Epithelial cell of esophagus (primary cell): ENCODE measurements at regions not wholly inside any gene's neighbourhood (a gene's known extent, or its start where the extent isn't known, plus 50 kb on each side); places are given as distances from the start of the nearest gene placed in this dataset.
A peak's percentile ranks its signal among the peaks of the same experiment; 100 is the strongest.
"Not testable (repeated sequence)": the region's sequence is repeated elsewhere in the genome, so short reads cannot be mapped to it uniquely, and the experiment has no call there.

Experiments
- DNase-seq: peaks from one replicate; pipeline ENCODE4 v3.0.0; 2010; ENCODE audit warnings: low read depth
- H3K4me3 ChIP-seq: 2 replicates; pipeline ENCODE4 v1.5.1; 2011; ENCODE audit warnings: mild to moderate bottlenecking, low read length, control low read depth
- TF ChIP-seq, protein P1 (sequence below): IDR thresholded peaks from 2 replicates; pipeline ENCODE4 v1.5.1; 2011; ENCODE audit warnings: low read depth, mild to moderate bottlenecking, low read length, control low read depth, inconsistent platforms; ENCODE audit not compliant: insufficient read depth; ENCODE audit errors: missing control alignments

DNA sequence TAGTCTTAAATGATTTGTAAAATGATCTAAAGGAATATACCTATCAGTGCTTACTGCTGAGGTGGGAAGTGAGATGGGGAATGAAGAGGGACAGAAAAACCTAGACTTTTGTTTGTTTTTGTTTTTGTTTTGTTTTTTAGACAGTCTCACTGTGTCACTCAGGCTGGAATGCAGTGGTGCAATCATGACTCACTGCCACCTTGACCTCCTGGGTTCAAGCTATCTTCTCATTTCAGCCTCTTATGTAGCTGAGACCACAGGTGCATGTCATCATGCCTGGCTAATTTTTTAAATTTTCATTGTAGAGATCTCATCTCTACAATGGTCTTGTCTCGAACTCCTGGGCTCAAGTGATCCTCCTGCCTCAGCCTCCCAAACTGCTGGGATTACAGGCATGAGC is 116.4 kb upstream of the SEM1 start:
- DNase-seq: peak; percentile 22

DNA sequence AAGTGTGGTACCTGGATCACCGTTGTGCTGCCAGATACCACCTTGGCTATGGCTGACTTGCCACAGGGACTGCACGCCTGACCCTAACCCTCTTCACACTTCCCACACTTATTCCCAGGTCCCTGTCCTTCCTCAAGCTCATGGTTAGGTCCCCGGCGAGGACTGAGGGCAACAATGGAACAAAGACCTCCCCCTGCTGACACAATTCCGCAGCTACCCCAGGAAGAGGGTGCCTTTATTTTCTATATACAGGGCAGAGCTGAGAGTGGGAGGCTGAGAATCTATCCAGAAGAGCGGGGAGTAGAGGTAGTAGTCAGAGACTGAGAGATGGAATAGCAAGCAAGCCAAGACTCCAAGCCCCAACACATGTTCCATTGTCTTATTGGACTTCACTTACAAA is 118.1 kb upstream of the SEM1 start:
- TF ChIP-seq, protein P1, sequence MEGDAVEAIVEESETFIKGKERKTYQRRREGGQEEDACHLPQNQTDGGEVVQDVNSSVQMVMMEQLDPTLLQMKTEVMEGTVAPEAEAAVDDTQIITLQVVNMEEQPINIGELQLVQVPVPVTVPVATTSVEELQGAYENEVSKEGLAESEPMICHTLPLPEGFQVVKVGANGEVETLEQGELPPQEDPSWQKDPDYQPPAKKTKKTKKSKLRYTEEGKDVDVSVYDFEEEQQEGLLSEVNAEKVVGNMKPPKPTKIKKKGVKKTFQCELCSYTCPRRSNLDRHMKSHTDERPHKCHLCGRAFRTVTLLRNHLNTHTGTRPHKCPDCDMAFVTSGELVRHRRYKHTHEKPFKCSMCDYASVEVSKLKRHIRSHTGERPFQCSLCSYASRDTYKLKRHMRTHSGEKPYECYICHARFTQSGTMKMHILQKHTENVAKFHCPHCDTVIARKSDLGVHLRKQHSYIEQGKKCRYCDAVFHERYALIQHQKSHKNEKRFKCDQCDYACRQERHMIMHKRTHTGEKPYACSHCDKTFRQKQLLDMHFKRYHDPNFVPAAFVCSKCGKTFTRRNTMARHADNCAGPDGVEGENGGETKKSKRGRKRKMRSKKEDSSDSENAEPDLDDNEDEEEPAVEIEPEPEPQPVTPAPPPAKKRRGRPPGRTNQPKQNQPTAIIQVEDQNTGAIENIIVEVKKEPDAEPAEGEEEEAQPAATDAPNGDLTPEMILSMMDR: no peak
- H3K4me3 ChIP-seq: no peak overlapping the region
- no peak for DNase-seq

More for the DNA sequence above, 116.4 kb upstream of the SEM1 start:
- no peak overlapping the region for H3K4me3 ChIP-seq
- TF ChIP-seq, protein P1: no peak

DNA sequence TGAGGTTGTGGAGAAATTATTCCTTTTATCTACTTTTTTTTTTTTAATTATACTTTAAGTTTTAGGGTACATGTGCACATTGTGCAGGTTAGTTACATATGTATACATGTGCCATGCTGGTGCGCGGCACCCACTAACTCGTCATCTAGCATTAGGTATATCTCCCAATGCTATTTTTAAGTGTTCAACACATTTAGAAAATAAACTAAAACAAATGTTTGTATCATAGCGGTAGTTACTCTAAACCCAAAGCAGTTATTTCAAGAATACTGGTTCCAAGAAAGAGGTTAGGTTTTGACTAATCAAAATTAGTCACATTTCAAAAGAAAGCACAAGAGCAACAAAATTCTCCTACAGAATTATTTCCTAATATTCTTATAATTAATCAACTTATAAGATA is 119.5 kb upstream of the SEM1 start:
- DNase-seq, H3K4me3 ChIP-seq: not testable (repeated sequence)

DNA sequence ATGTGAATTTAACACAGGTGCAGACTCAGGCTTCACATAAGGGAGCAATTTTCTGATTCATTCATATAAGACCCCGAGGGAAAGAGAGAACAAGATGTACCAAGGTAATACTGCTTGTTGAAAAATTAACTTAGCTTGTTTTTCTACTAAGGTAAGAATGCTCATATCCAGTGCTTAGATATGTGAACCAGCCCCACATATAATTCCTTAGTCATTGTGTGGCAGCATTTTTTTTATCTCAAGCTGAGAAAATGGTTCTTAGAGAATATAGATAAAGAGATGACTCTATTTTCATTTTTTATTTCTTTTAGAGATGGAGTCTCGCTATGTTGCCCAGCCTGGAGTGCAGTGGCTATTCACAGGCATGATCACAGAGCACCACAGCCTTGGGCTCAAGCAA is 121.8 kb upstream of the SEM1 start:
- no peak overlapping the region for H3K4me3 ChIP-seq
- TF ChIP-seq, protein P1: no peak
- DNase-seq: no peak

DNA sequence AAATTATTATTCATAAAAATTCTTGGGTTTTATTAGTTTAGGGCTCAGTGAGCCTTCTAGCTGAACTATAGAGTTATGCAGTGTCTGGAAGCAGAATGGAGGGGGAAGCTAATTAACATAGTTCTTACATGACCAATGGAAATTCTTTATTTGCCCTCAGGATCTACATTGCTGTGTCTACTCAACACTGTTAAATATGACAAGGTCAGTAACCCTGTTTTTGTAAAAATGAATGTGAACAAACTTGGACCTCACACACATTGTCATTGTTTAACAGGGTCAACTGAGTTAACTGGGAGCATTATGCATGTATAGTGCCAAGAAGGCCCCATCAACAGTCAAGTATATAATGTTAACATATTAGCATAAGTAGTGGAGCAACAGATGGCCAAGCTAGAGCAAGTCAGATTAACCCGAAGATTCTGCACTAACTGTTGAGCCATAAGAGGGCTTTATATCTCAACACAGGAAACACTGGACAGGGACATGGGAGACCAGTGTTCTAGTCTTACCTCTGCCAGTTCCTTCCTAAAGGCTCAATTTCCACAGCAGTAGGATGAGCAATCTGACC is 122.5 kb upstream of the SEM1 start:
- no peak for DNase-seq
- H3K4me3 ChIP-seq: no peak overlapping the region
- TF ChIP-seq, protein P1: no peak

DNA sequence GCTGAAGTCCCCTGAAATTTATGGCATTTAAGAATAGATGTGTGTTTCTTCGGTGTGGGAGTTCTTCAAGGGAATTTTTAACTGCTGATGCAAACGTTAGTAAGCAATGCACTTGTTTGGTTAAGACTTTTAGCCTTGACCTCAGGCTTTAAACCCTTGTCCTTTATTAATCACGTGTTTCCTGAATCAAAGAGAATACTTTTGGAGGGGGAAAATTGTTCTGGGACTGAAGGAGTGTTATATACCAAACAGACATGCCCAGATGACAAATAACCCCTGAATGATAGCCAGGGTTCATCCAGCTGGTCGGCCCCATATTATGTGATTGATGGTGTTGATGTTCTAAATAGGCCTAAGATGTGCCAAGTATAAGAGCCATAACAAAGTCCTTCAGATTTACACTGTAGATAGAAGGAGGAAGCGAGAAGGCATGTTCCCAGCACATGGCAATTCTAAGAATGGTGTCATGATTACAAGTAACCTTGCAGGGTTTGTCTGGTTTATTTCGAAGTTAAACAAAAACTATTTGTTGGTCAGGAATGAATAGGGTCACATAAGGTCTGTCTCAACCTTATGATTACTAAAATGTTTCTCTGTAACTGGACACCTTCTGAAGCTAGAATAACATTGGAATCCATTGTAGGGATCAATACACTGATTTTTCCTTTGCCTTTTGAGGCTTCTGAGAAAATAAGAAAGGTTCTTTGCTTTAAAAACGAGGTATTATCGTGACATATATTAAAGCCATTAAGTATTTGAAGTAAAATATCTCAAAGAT is 124.2 kb upstream of the SEM1 start:
- TF ChIP-seq, protein P1: no peak
- DNase-seq: peak; percentile 7
- H3K4me3 ChIP-seq: no peak overlapping the region

DNA sequence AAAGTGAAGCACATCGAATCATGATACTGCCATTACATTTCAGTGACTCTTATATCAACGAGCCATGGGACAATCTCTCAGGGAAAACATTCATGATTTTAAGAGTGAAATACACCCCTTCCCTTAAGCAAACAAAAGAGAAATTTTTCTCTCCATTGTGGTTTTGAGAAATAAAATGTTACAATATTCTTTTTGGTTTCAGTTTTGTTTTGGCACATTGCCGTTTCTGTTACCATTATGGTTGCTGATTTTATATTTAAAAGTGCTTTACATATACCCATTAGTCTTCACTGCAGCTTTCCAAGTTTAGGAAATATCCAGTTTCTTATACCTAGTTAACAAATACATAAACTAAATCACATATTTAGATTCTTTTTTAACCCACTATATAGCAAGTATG is 126.8 kb upstream of the SEM1 start:
- TF ChIP-seq, protein P1: no peak
- DNase-seq: no peak
- no peak overlapping the region for H3K4me3 ChIP-seq
